ENCODE measurements at regions not wholly inside any gene's neighbourhood (a gene's known extent, or its start where the extent isn't known, plus 50 kb on each side); places are given as distances from the start of the nearest gene placed in this dataset.

- Mint-ChIP-seq H3K9me3 (peaks cover 0 to 7% of the 10 kb centered on the region in 2 donors), H3K27ac (no peak overlapping the region), H3K4me3 (no peak overlapping the region)
Observed at GRCh38 chr3:29077356-29077755, 203.5 kb upstream of the RBMS3 start.

GRCh38 chr3:29079358-29079757 is 201.5 kb upstream of the RBMS3 start:
- Mint-ChIP-seq H3K4me1 (no peaks in the 10 kb centered on the region), H3K27me3 (no peaks in the 10 kb centered on the region), H3K4me3 (no peak overlapping the region), H3K9me3 (no peaks in the 10 kb centered on the region), H3K27ac (no peak overlapping the region)
- no peak for DNase-seq
- no peak for ATAC-seq

More at GRCh38 chr3:29077356-29077755, 203.5 kb upstream of the RBMS3 start:
- ATAC-seq (no peak), DNase-seq (no peak)
- no peaks in the 10 kb centered on the region for H3K4me1 Mint-ChIP-seq
- H3K27me3 Mint-ChIP-seq, result no peaks in the 10 kb centered on the region

- Mint-ChIP-seq H3K9me3 (no peaks in the 10 kb centered on the region), H3K4me3 (no peak overlapping the region), H3K27me3 (no peaks in the 10 kb centered on the region), H3K27ac (no peak overlapping the region), H3K4me1 (no peaks in the 10 kb centered on the region)
- ATAC-seq (no peak), DNase-seq (no peak)
Observed at GRCh38 chr3:29080967-29081366, 199.9 kb upstream of the RBMS3 start.

GRCh38 chr3:29083081-29083480 is 197.8 kb upstream of the RBMS3 start:
- no peaks in the 10 kb centered on the region for H3K27me3 Mint-ChIP-seq
- no peaks in the 10 kb centered on the region for H3K9me3 Mint-ChIP-seq
- no peak for ATAC-seq
- H3K4me3 Mint-ChIP-seq, result no peak overlapping the region
- H3K27ac Mint-ChIP-seq, result no peak overlapping the region
- DNase-seq, result no peak
- no peaks in the 10 kb centered on the region for H3K4me1 Mint-ChIP-seq

- ATAC-seq (no peak), DNase-seq (no peak)
- Mint-ChIP-seq H3K9me3 (no peaks in the 10 kb centered on the region), H3K27me3 (no peaks in the 10 kb centered on the region), H3K4me1 (no peaks in the 10 kb centered on the region), H3K27ac (peak overlapping the region in 1 of 2 donors; percentile 49), H3K4me3 (no peak overlapping the region)
Observed at GRCh38 chr3:29083676-29084075, 197.2 kb upstream of the RBMS3 start.

- H3K4me3 Mint-ChIP-seq, result no peak overlapping the region
Observed at GRCh38 chr3:29088579-29088978, 192.3 kb upstream of the RBMS3 start.

GRCh38 chr3:29090912-29091597 is 189.8 kb upstream of the RBMS3 start:
- Mint-ChIP-seq H3K27me3 (no peaks in the 10 kb centered on the region), H3K27ac (peak overlapping the region in 1 of 2 donors; percentile 52), H3K9me3 (peaks cover 2 to 14% of the 10 kb centered on the region in 2 donors), H3K4me1 (no peaks in the 10 kb centered on the region), H3K4me3 (peak overlapping the region in 1 of 2 donors; percentile 2)
- DNase-seq (no peak), ATAC-seq (no peak)

More at GRCh38 chr3:29088579-29088978, 192.3 kb upstream of the RBMS3 start:
- peaks cover 0 to 5% of the 10 kb centered on the region in 2 donors for H3K9me3 Mint-ChIP-seq
- no peak for DNase-seq
- H3K27me3 Mint-ChIP-seq, result no peaks in the 10 kb centered on the region
- no peaks in the 10 kb centered on the region for H3K4me1 Mint-ChIP-seq
- no peak for ATAC-seq
- no peak overlapping the region for H3K27ac Mint-ChIP-seq

GRCh38 chr3:29091599-29092189 is 189.2 kb upstream of the RBMS3 start:
- ATAC-seq, result no peak
- Mint-ChIP-seq H3K27ac (peak overlapping the region in 1 of 2 donors; percentile 52), H3K27me3 (no peaks in the 10 kb centered on the region), H3K9me3 (peaks cover 9 to 16% of the 10 kb centered on the region in 2 donors), H3K4me1 (no peaks in the 10 kb centered on the region), H3K4me3 (no peak overlapping the region)
- DNase-seq, result no peak

- ATAC-seq, result no peak
Observed at GRCh38 chr3:29092348-29092747, 188.5 kb upstream of the RBMS3 start.

GRCh38 chr3:29099296-29099695 is 181.6 kb upstream of the RBMS3 start:
- no peak overlapping the region for H3K4me3 Mint-ChIP-seq
- no peak overlapping the region for H3K27ac Mint-ChIP-seq
- ATAC-seq, result no peak
- H3K9me3 Mint-ChIP-seq, result peaks cover 18 to 21% of the 10 kb centered on the region in 2 donors
- H3K4me1 Mint-ChIP-seq, result no peaks in the 10 kb centered on the region
- DNase-seq, result no peak
- H3K27me3 Mint-ChIP-seq, result no peaks in the 10 kb centered on the region

More at GRCh38 chr3:29092348-29092747, 188.5 kb upstream of the RBMS3 start:
- Mint-ChIP-seq H3K4me1 (no peaks in the 10 kb centered on the region), H3K27ac (no peak overlapping the region), H3K9me3 (peaks cover 14 to 18% of the 10 kb centered on the region in 2 donors), H3K27me3 (no peaks in the 10 kb centered on the region), H3K4me3 (no peak overlapping the region)
- no peak for DNase-seq

- Mint-ChIP-seq H3K4me3 (no peak overlapping the region), H3K27me3 (no peaks in the 10 kb centered on the region), H3K4me1 (no peaks in the 10 kb centered on the region), H3K27ac (no peak overlapping the region), H3K9me3 (peaks cover 18 to 21% of the 10 kb centered on the region in 2 donors)
- ATAC-seq (no peak), DNase-seq (no peak)
Observed at GRCh38 chr3:29099775-29100174, 181.1 kb upstream of the RBMS3 start.

- Mint-ChIP-seq H3K27me3 (no peaks in the 10 kb centered on the region), H3K9me3 (peaks cover 18 to 21% of the 10 kb centered on the region in 2 donors), H3K4me1 (no peaks in the 10 kb centered on the region), H3K4me3 (no peak overlapping the region), H3K27ac (no peak overlapping the region)
- DNase-seq (no peak), ATAC-seq (no peak)
Observed at GRCh38 chr3:29100292-29100691, 180.6 kb upstream of the RBMS3 start.

- Mint-ChIP-seq H3K4me3 (no peak overlapping the region), H3K4me1 (no peaks in the 10 kb centered on the region), H3K27me3 (no peaks in the 10 kb centered on the region), H3K27ac (no peak overlapping the region), H3K9me3 (peaks cover 5 to 8% of the 10 kb centered on the region in 2 donors)
- DNase-seq, result no peak
- no peak for ATAC-seq
Observed at GRCh38 chr3:29128001-29128400, 152.9 kb upstream of the RBMS3 start.

- Mint-ChIP-seq H3K4me3 (no peak overlapping the region), H3K4me1 (peaks cover 5% of the 10 kb centered on the region), H3K27me3 (no peaks in the 10 kb centered on the region), H3K9me3 (no peaks in the 10 kb centered on the region), H3K27ac (no peak overlapping the region)
- peak; percentile 96 for ATAC-seq
- DNase-seq, result peak in 1 of 2 donors; percentile 57
Observed at GRCh38 chr3:29137601-29138000, 143.3 kb upstream of the RBMS3 start.

GRCh38 chr3:29138171-29138570 is 142.7 kb upstream of the RBMS3 start:
- Mint-ChIP-seq H3K4me1 (peaks cover 5% of the 10 kb centered on the region), H3K4me3 (no peak overlapping the region), H3K27ac (peak overlapping the region in 1 of 2 donors; percentile 41), H3K9me3 (no peaks in the 10 kb centered on the region), H3K27me3 (no peaks in the 10 kb centered on the region)
- ATAC-seq (no peak), DNase-seq (no peak)

GRCh38 chr3:29140666-29141065 is 140.2 kb upstream of the RBMS3 start:
- no peaks in the 10 kb centered on the region for H3K27me3 Mint-ChIP-seq
- ATAC-seq (no peak), DNase-seq (no peak)
- no peak overlapping the region for H3K27ac Mint-ChIP-seq
- H3K4me1 Mint-ChIP-seq, result peaks cover 5% of the 10 kb centered on the region
- H3K9me3 Mint-ChIP-seq, result no peaks in the 10 kb centered on the region
- no peak overlapping the region for H3K4me3 Mint-ChIP-seq
